HCT116 (cell line): ENCODE measurements at regions not wholly inside any gene's neighbourhood (a gene's known extent, or its start where the extent isn't known, plus 50 kb on each side); places are given as distances from the start of the nearest gene placed in this dataset.

Experiments used
- ATAC-seq: fragments of 200-7000 bp; cut with Tn5 transposase; 2 replicates; pipeline ENCODE4 v1.9.1; 2020; ENCODE audit warnings: mild to moderate bottlenecking, moderate library complexity
- BruUV-seq: library from RNA; stranded (reverse); fragments of 400-500 nt; replicated peaks from 2 replicates; lab custom pipeline; 2021; lab: Mats Ljungman, UMichigan
- CTCF ChIA-PET: fragments of 300-600 bp; sonication (Branson Sonifier 250); formaldehyde crosslinking; loops from one replicate; lab custom pipeline; 2021; ENCODE audit warnings: antibody characterized with exemption; lab: Charles Lee
- POLR2A ChIA-PET: fragments of 300-600, 350-600 bp; sonication (Branson Sonifier 250); formaldehyde crosslinking; loops from one replicate; lab custom pipeline; 2021; ENCODE audit warnings: antibody characterized with exemption; lab: Charles Lee
- RAD21 ChIA-PET, 2 experiments: fragments of 300-600 bp; sonication (Branson Sonifier 250); formaldehyde crosslinking; loops; one replicate each; lab custom pipeline; 2023; ENCODE audit warnings: low total read pairs in 2 of 2; ENCODE audit not compliant: uncharacterized antibody in 2 of 2, unreplicated experiment in 2 of 2, low non-redundant PET in 1 of 2; lab: Charles Lee
- DNase-seq: peaks from one replicate; pipeline ENCODE4 v3.0.0-alpha.2; 2010; ENCODE audit warnings: low read depth, low spot score
- H2AFZ ChIP-seq: fragments of 200-600 bp; shearing (Covaris generic), sonication (generic); 2 replicates; pipeline ENCODE4 v1.6.1; 2017; ENCODE audit warnings: low read depth, mixed run types, mixed read lengths, antibody characterized with exemption, low read length; ENCODE audit not compliant: poor library complexity, severe bottlenecking
- H3K27ac ChIP-seq: 2 replicates; pipeline ENCODE4 v1.5.1; 2012; ENCODE audit warnings: low read depth, low read length
- H3K27me3 ChIP-seq: fragments of 200-600 bp; sonication (generic); 2 replicates; pipeline ENCODE4 v1.6.1; 2016; ENCODE audit warnings: mixed run types, low read length, mixed read lengths; ENCODE audit not compliant: insufficient read depth
- H3K36me3 ChIP-seq, 2 experiments: fragments of 200-500 bp in 1 of 2; fragments of 200-600 bp in 1 of 2; sonication (Bioruptor generic) in 1 of 2; sonication (generic) in 1 of 2; 2 replicates each; pipeline versions ENCODE4 v1.5.1 to v1.6.1; 2014 to 2016; ENCODE audit warnings: low read length in 2 of 2, inconsistent platforms in 1 of 2, mixed read lengths in 1 of 2, mixed run types in 1 of 2; ENCODE audit not compliant: insufficient read depth in 2 of 2, control insufficient read depth in 1 of 2
- H3K4me1 ChIP-seq, 2 experiments: fragments of 200-600 bp in 1 of 2; sonication (generic) in 1 of 2; 2 replicates each; pipeline versions ENCODE4 v1.5.1 to v1.6.1; 2012 to 2017; ENCODE audit warnings: low read length in 2 of 2, inconsistent platforms in 1 of 2, mild to moderate bottlenecking in 1 of 2, mixed read lengths in 1 of 2, mixed run types in 1 of 2, moderate library complexity in 1 of 2; ENCODE audit not compliant: insufficient read depth in 2 of 2, control insufficient read depth in 1 of 2
- H3K4me2 ChIP-seq: fragments of 200-600 bp; sonication (generic); 2 replicates; pipeline ENCODE4 v1.6.1; 2017; ENCODE audit warnings: mixed run types, low read length, mixed read lengths
- H3K4me3 ChIP-seq, 2 experiments: fragments of 200-600 bp in 1 of 2; sonication (generic) in 1 of 2; replicated peaks in 1 of 2; 2 replicates each; pipeline ENCODE4 v1.5.1; 2011 to 2016; ENCODE audit warnings: low read length in 2 of 2, control low read depth in 1 of 2, low read depth in 1 of 2, mild to moderate bottlenecking in 1 of 2, mixed read lengths in 1 of 2, mixed run types in 1 of 2
- H3K79me2 ChIP-seq: fragments of 200-600 bp; sonication (generic); 2 replicates; pipeline ENCODE4 v1.6.1; 2017; ENCODE audit warnings: mild to moderate bottlenecking, mixed run types, low read length, moderate library complexity, mixed read lengths; ENCODE audit not compliant: insufficient read depth
- H3K9ac ChIP-seq: fragments of 200-600 bp; sonication (generic); 2 replicates; pipeline ENCODE4 v1.6.1; 2016; ENCODE audit warnings: low read length, mixed read lengths
- H3K9me2 ChIP-seq: fragments of 200-600 bp; sonication (generic), shearing (Covaris generic); 2 replicates; pipeline ENCODE4 v1.6.1; 2017; ENCODE audit warnings: mixed run types, mild to moderate bottlenecking, moderate library complexity; ENCODE audit not compliant: insufficient read depth
- H3K9me3 ChIP-seq, 2 experiments: fragments of 200-500 bp in 1 of 2; fragments of 200-600 bp in 1 of 2; sonication (Bioruptor generic) in 1 of 2; sonication (generic) in 1 of 2; 2 replicates each; pipeline ENCODE4 v1.6.1; 2014 to 2017; ENCODE audit warnings: low read length in 2 of 2, mixed read lengths in 2 of 2, inconsistent platforms in 1 of 2, low read depth in 1 of 2, mild to moderate bottlenecking in 1 of 2, mixed run types in 1 of 2, moderate library complexity in 1 of 2; ENCODE audit not compliant: control insufficient read depth in 1 of 2, insufficient read depth in 1 of 2
- H4K20me1 ChIP-seq: fragments of 200-600 bp; sonication (generic), shearing (Covaris generic); 2 replicates; pipeline ENCODE4 v1.6.1; 2017; ENCODE audit warnings: mixed run types, mild to moderate bottlenecking, moderate library complexity; ENCODE audit not compliant: insufficient read depth
- CBX3 ChIP-seq: IDR thresholded peaks from 2 replicates; pipeline ENCODE4 v1.6.1; 2012; ENCODE audit warnings: low read depth
- CEBPB ChIP-seq: IDR thresholded peaks from 2 replicates; pipeline ENCODE4 v1.6.1; 2012; ENCODE audit warnings: low read depth
- ELF1 ChIP-seq: IDR thresholded peaks from 2 replicates; pipeline ENCODE4 v1.6.1; 2012; ENCODE audit warnings: low read depth, borderline replicate concordance
- EZH2 ChIP-seq: fragments of 200-600 bp; sonication (generic); IDR thresholded peaks from 2 replicates; pipeline ENCODE4 v1.6.1; 2017; ENCODE audit warnings: antibody characterized with exemption, mixed run types
- FOSL1 ChIP-seq: IDR thresholded peaks from 2 replicates; pipeline ENCODE4 v1.6.1; 2012; ENCODE audit warnings: low read depth
- RAD21 ChIP-seq: IDR thresholded peaks from 2 replicates; pipeline ENCODE4 v1.6.1; 2012; ENCODE audit warnings: low read depth, mild to moderate bottlenecking
- SIN3A ChIP-seq: IDR thresholded peaks from 2 replicates; pipeline ENCODE4 v1.6.1; 2012; ENCODE audit warnings: low read depth
- SP1 ChIP-seq: IDR thresholded peaks from 2 replicates; pipeline ENCODE4 v1.6.1; 2012; ENCODE audit warnings: low read depth
- TCF7L2 ChIP-seq: IDR thresholded peaks from 2 replicates; pipeline ENCODE4 v1.7.0; 2011; ENCODE audit warnings: borderline replicate concordance, inconsistent platforms; ENCODE audit not compliant: insufficient read depth, insufficient read length; ENCODE audit errors: extremely low read depth
- YY1 ChIP-seq: IDR thresholded peaks from 2 replicates; pipeline ENCODE4 v1.6.1; 2011; ENCODE audit warnings: low read length, low read depth, moderate library complexity, mild to moderate bottlenecking; ENCODE audit not compliant: insufficient replicate concordance; ENCODE audit errors: extremely low read depth
- ZBTB33 ChIP-seq: IDR thresholded peaks from 2 replicates; pipeline ENCODE4 v1.6.1; 2011; ENCODE audit warnings: mild to moderate bottlenecking, low read length, moderate library complexity; ENCODE audit not compliant: insufficient replicate concordance; ENCODE audit errors: extremely low read depth
- intact Hi-C: fragments of 100-400 bp; cut with micrococcal nuclease; formaldehyde crosslinking; loops from 2 replicates; pipeline ENCODE4 v1.10.0; 2022

- Histone ChIP-seq H4K20me1 (no peaks in the 10 kb centered on the region), H3K79me2 (no peaks in the 10 kb centered on the region), H3K36me3 (no peaks in the 10 kb centered on the region), H3K27ac (no peak overlapping the region), H2AFZ (no peak overlapping the region), H3K9me3 (no peaks in the 10 kb centered on the region), H3K27me3 (no peaks in the 10 kb centered on the region; the same call in 1 of the 2 replicates), H3K9ac (no peak overlapping the region), H3K9me2 (no peaks in the 10 kb centered on the region), H3K4me3 (no peak overlapping the region), H3K4me2 (no peak overlapping the region), H3K4me1 (peaks cover 0 to 12% of the 10 kb centered on the region in 2 experiments; a peak in 2 of 4 replicates)
- ChIA-PET CTCF (no interaction called here), POLR2A (no interaction called here), RAD21 (no interaction called here)
- TF ChIP-seq SP1 (no peak), TCF7L2 (no peak), CBX3 (no peak), ELF1 (no peak)
- intact Hi-C loops, result no loop called here
- ATAC-seq (no peak), DNase-seq (no peak)
- BruUV-seq, result no TSS peak
Observed at GRCh38 chr3:24588629-24589512, 94.2 kb upstream of the THRB start.

GRCh38 chr3:24589513-24589851 is 94.8 kb upstream of the THRB start:
- CTCF ChIA-PET, result no interaction called here
- Histone ChIP-seq H3K27ac (no peak overlapping the region), H3K4me3 (no peak overlapping the region), H3K9me2 (no peaks in the 10 kb centered on the region), H3K79me2 (no peaks in the 10 kb centered on the region), H3K4me2 (no peak overlapping the region), H3K4me1 (peaks cover 0 to 12% of the 10 kb centered on the region in 2 experiments; a peak in 2 of 4 replicates), H3K9me3 (no peaks in the 10 kb centered on the region), H2AFZ (no peak overlapping the region), H3K36me3 (no peaks in the 10 kb centered on the region), H4K20me1 (no peaks in the 10 kb centered on the region), H3K27me3 (no peaks in the 10 kb centered on the region; the same call in 1 of the 2 replicates), H3K9ac (no peak overlapping the region)
- TF ChIP-seq YY1 (no peak), SP1 (no peak), ZBTB33 (no peak), EZH2 (no peak), ELF1 (no peak), RAD21 (no peak), FOSL1 (no peak), CEBPB (no peak), SIN3A (no peak), TCF7L2 (no peak)
- POLR2A ChIA-PET, result no interaction called here
- intact Hi-C loops, result no loop called here
- no TSS peak for BruUV-seq
- ATAC-seq (no peak), DNase-seq (no peak)
- RAD21 ChIA-PET, result no interaction called here
